Neural progenitor cell (in vitro differentiated cells): ENCODE measurements at regions not wholly inside any gene's neighbourhood (a gene's known extent, or its start where the extent isn't known, plus 50 kb on each side); places are given as distances from the start of the nearest gene placed in this dataset.

Experiments used
- EZH2 ChIP-seq: fragments of 200-600 bp; sonication (generic); IDR thresholded peaks from 2 replicates; pipeline ENCODE4 v1.6.1; 2017; ENCODE audit warnings: antibody characterized with exemption, mild to moderate bottlenecking, moderate library complexity
- EZH2phosphoT487 ChIP-seq: fragments of 200-600 bp; sonication (generic); IDR thresholded peaks from 2 replicates; pipeline ENCODE4 v1.6.1; 2017; ENCODE audit warnings: antibody characterized with exemption
- TF ChIP-seq, protein P1 (sequence below): fragments of 200-600 bp; sonication (generic); IDR thresholded peaks from 2 replicates; pipeline ENCODE4 v1.5.1; 2017; ENCODE audit warnings: antibody characterized with exemption, mild to moderate bottlenecking

GRCh38 chr2:217357886-217358620, 498.2 kb upstream of the TNP1 start:
- TF ChIP-seq, protein P1, sequence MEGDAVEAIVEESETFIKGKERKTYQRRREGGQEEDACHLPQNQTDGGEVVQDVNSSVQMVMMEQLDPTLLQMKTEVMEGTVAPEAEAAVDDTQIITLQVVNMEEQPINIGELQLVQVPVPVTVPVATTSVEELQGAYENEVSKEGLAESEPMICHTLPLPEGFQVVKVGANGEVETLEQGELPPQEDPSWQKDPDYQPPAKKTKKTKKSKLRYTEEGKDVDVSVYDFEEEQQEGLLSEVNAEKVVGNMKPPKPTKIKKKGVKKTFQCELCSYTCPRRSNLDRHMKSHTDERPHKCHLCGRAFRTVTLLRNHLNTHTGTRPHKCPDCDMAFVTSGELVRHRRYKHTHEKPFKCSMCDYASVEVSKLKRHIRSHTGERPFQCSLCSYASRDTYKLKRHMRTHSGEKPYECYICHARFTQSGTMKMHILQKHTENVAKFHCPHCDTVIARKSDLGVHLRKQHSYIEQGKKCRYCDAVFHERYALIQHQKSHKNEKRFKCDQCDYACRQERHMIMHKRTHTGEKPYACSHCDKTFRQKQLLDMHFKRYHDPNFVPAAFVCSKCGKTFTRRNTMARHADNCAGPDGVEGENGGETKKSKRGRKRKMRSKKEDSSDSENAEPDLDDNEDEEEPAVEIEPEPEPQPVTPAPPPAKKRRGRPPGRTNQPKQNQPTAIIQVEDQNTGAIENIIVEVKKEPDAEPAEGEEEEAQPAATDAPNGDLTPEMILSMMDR: no peak
- TF ChIP-seq EZH2phosphoT487 (no peak), EZH2 (no peak)
